CD8-positive, alpha-beta memory T cell (primary cell): ENCODE measurements at regions not wholly inside any gene's neighbourhood (a gene's known extent, or its start where the extent isn't known, plus 50 kb on each side); places are given as distances from the start of the nearest gene placed in this dataset.

Experiments used
- CTCF ChIA-PET: fragments of 350-600 bp; sonication (Branson Sonifier 250); formaldehyde crosslinking; loops from one replicate; lab custom pipeline; 2021; ENCODE audit warnings: antibody characterized with exemption; lab: Charles Lee
- POLR2A ChIA-PET: fragments of 350-600 bp; sonication (Branson Sonifier 250); formaldehyde crosslinking; loops from one replicate; lab custom pipeline; 2021; ENCODE audit warnings: antibody characterized with exemption; lab: Charles Lee
- DNase-seq, 5 donors: peaks; one replicate each; pipeline versions ENCODE4 v3.0.0 to v3.0.0-alpha.2; 2020 to 2022; ENCODE audit warnings: mixed read lengths in 1 of 5
- H3K27ac ChIP-seq: one replicate; pipeline ENCODE4 v1.7.0; 2013; ENCODE audit warnings: low read depth, mild to moderate bottlenecking, low read length, moderate library complexity
- H3K27me3 ChIP-seq: 2 replicates; pipeline ENCODE4 v1.7.0; 2013; ENCODE audit warnings: low read length, mild to moderate bottlenecking; ENCODE audit not compliant: insufficient read depth, poor library complexity, severe bottlenecking
- H3K36me3 ChIP-seq: 2 replicates; pipeline ENCODE4 v1.7.0; 2013; ENCODE audit warnings: mild to moderate bottlenecking, low read length, moderate library complexity; ENCODE audit not compliant: insufficient read depth
- H3K4me1 ChIP-seq: 2 replicates; pipeline ENCODE4 v1.7.0; 2013; ENCODE audit warnings: mild to moderate bottlenecking, low read length, moderate library complexity; ENCODE audit not compliant: insufficient read depth
- H3K4me3 ChIP-seq: 2 replicates; pipeline ENCODE4 v1.7.0; 2013; ENCODE audit warnings: mild to moderate bottlenecking, low read length
- H3K9me3 ChIP-seq: 2 replicates; pipeline ENCODE4 v1.7.0; 2013; ENCODE audit warnings: mild to moderate bottlenecking, low read length
- H3K27ac Mint-ChIP-seq, 8 donors: one replicate each; pipeline ENCODE4 v1.8.0; 2020 to 2021; ENCODE audit warnings: mixed read lengths in 8 of 8, mild to moderate bottlenecking in 6 of 8, inconsistent platforms in 3 of 8, moderate library complexity in 3 of 8
- H3K27me3 Mint-ChIP-seq, 2 donors: one replicate each; pipeline ENCODE4 v1.8.0; 2020 to 2021; ENCODE audit warnings: mixed read lengths in 2 of 2, mild to moderate bottlenecking in 1 of 2, moderate library complexity in 1 of 2
- H3K36me3 Mint-ChIP-seq, 3 donors: one replicate each; pipeline ENCODE4 v1.8.0; 2020 to 2021; ENCODE audit warnings: mixed read lengths in 3 of 3, inconsistent platforms in 1 of 3, mild to moderate bottlenecking in 1 of 3
- H3K4me1 Mint-ChIP-seq, 3 donors: one replicate each; pipeline ENCODE4 v1.8.0; 2020 to 2021; ENCODE audit warnings: mixed read lengths in 3 of 3, inconsistent platforms in 1 of 3, mild to moderate bottlenecking in 1 of 3
- H3K4me3 Mint-ChIP-seq, 7 donors: one replicate each; pipeline ENCODE4 v1.8.0; 2020 to 2021; ENCODE audit warnings: mixed read lengths in 7 of 7, mild to moderate bottlenecking in 6 of 7, moderate library complexity in 4 of 7, inconsistent platforms in 2 of 7
- H3K9me3 Mint-ChIP-seq, 5 donors: one replicate each; pipeline ENCODE4 v1.8.0; 2020 to 2022; ENCODE audit warnings: mixed read lengths in 5 of 5, mild to moderate bottlenecking in 3 of 5, moderate library complexity in 2 of 5, inconsistent platforms in 1 of 5

- Histone ChIP-seq H3K4me3 (no peak overlapping the region), H3K9me3 (peaks cover 7% of the 10 kb centered on the region), H3K36me3 (no peaks in the 10 kb centered on the region), H3K27me3 (no peaks in the 10 kb centered on the region), H3K27ac (no peak overlapping the region), H3K4me1 (peaks cover 19% of the 10 kb centered on the region)
- POLR2A ChIA-PET: no interaction called here
- peaks cover 0 to 13% (median 6%) of the 10 kb centered on the region in 5 donors for H3K9me3 Mint-ChIP-seq
- H3K27ac Mint-ChIP-seq: peak overlapping the region in 2 of 8 donors; percentile 64 to 91
- H3K27me3 Mint-ChIP-seq: peaks cover 0 to 4% of the 10 kb centered on the region in 2 donors
- CTCF ChIA-PET: no interaction called here
- peaks cover 0 to 5% (median 0%) of the 10 kb centered on the region in 3 donors for H3K36me3 Mint-ChIP-seq
- no peak for DNase-seq
- H3K4me3 Mint-ChIP-seq: no peak overlapping the region
- H3K4me1 Mint-ChIP-seq: peaks cover 22 to 33% (median 32%) of the 10 kb centered on the region in 3 donors
These were observed 130.2 kb upstream of the FAM9B start for GRCh38 chrX:9164086-9164485.

- H3K27me3 Mint-ChIP-seq: peaks cover 0 to 4% of the 10 kb centered on the region in 2 donors
- peaks cover 0 to 5% (median 0%) of the 10 kb centered on the region in 3 donors for H3K36me3 Mint-ChIP-seq
- peak overlapping the region in 7 of 8 donors; percentile 13 to 91 (median 70) for H3K27ac Mint-ChIP-seq
- peaks cover 0 to 13% (median 6%) of the 10 kb centered on the region in 5 donors for H3K9me3 Mint-ChIP-seq
- no peak for DNase-seq
- H3K27ac ChIP-seq: no peak overlapping the region
- ChIA-PET POLR2A (no interaction called here), CTCF (no interaction called here)
- H3K4me3 ChIP-seq: no peak overlapping the region
- no peaks in the 10 kb centered on the region for H3K27me3 ChIP-seq
- peaks cover 7% of the 10 kb centered on the region for H3K9me3 ChIP-seq
- H3K4me1 Mint-ChIP-seq: peaks cover 22 to 33% (median 32%) of the 10 kb centered on the region in 3 donors
- H3K4me3 Mint-ChIP-seq: peak overlapping the region in 3 of 7 donors; percentile 5 to 11 (median 7)
- H3K36me3 ChIP-seq: no peaks in the 10 kb centered on the region
- peaks cover 19% of the 10 kb centered on the region for H3K4me1 ChIP-seq
These were observed 130.9 kb upstream of the FAM9B start for GRCh38 chrX:9164533-9165426.

- H3K9me3 Mint-ChIP-seq: peaks cover 0 to 13% (median 6%) of the 10 kb centered on the region in 5 donors
- ChIA-PET POLR2A (interaction anchor here (0.5 to 0.6 kb wide), 2 partner anchors 8 to 72 kb away, joined by 3 read pairs; no protein-coding TSS in a partner anchor), CTCF (no interaction called here)
- H3K4me3 ChIP-seq: no peak overlapping the region
- H3K36me3 ChIP-seq: no peaks in the 10 kb centered on the region
- H3K27me3 Mint-ChIP-seq: peaks cover 0 to 4% of the 10 kb centered on the region in 2 donors
- peak overlapping the region in 2 of 8 donors; percentile 5 to 25 for H3K27ac Mint-ChIP-seq
- no peak overlapping the region for H3K27ac ChIP-seq
- peaks cover 0 to 5% (median 0%) of the 10 kb centered on the region in 3 donors for H3K36me3 Mint-ChIP-seq
- peaks cover 7% of the 10 kb centered on the region for H3K9me3 ChIP-seq
- H3K4me3 Mint-ChIP-seq: no peak overlapping the region
- no peak for DNase-seq
- peaks cover 19% of the 10 kb centered on the region for H3K4me1 ChIP-seq
- H3K27me3 ChIP-seq: no peaks in the 10 kb centered on the region
- peaks cover 22 to 33% (median 32%) of the 10 kb centered on the region in 3 donors for H3K4me1 Mint-ChIP-seq
These were observed 132.6 kb upstream of the FAM9B start for GRCh38 chrX:9166584-9166944.

- Mint-ChIP-seq H3K36me3 (peaks cover 0 to 13% (median 0%) of the 10 kb centered on the region in 3 donors), H3K27ac (no peak overlapping the region), H3K4me3 (no peak overlapping the region), H3K27me3 (peaks cover 0 to 12% of the 10 kb centered on the region in 2 donors), H3K4me1 (no peaks in the 10 kb centered on the region), H3K9me3 (peaks cover 0 to 10% (median 6%) of the 10 kb centered on the region in 5 donors)
- H3K27me3 ChIP-seq: no peaks in the 10 kb centered on the region
- no peaks in the 10 kb centered on the region for H3K4me1 ChIP-seq
- ChIA-PET CTCF (interaction anchor here (1.0 kb wide), 1 partner anchor 8 kb away, joined by 3 read pairs; no protein-coding TSS in a partner anchor), POLR2A (no interaction called here)
- no peak for DNase-seq
- H3K36me3 ChIP-seq: no peaks in the 10 kb centered on the region
- H3K4me3 ChIP-seq: no peak overlapping the region
- no peak overlapping the region for H3K27ac ChIP-seq
- peaks cover 5% of the 10 kb centered on the region for H3K9me3 ChIP-seq
These were observed 138.0 kb upstream of the FAM9B start for GRCh38 chrX:9171841-9172463.

- Histone ChIP-seq H3K27me3 (no peaks in the 10 kb centered on the region), H3K27ac (no peak overlapping the region), H3K4me1 (no peaks in the 10 kb centered on the region), H3K4me3 (no peak overlapping the region), H3K9me3 (peaks cover 2% of the 10 kb centered on the region), H3K36me3 (no peaks in the 10 kb centered on the region)
- POLR2A ChIA-PET: no interaction called here
- Mint-ChIP-seq H3K4me1 (no peaks in the 10 kb centered on the region), H3K4me3 (no peak overlapping the region), H3K27ac (peak overlapping the region in 1 of 8 donors; percentile 12), H3K9me3 (peaks cover 0 to 10% (median 5%) of the 10 kb centered on the region in 5 donors), H3K36me3 (peaks cover 0 to 13% (median 0%) of the 10 kb centered on the region in 3 donors), H3K27me3 (peaks cover 0 to 10% of the 10 kb centered on the region in 2 donors)
- DNase-seq: no peak
- CTCF ChIA-PET: interaction anchor here (1.0 kb wide), 1 partner anchor 8 kb away, joined by 3 read pairs; no protein-coding TSS in a partner anchor
These were observed 138.5 kb upstream of the FAM9B start for GRCh38 chrX:9172464-9172850.

- no peak overlapping the region for H3K27ac ChIP-seq
- H3K36me3 ChIP-seq: no peaks in the 10 kb centered on the region
- H3K9me3 Mint-ChIP-seq: no peaks in the 10 kb centered on the region
- no peaks in the 10 kb centered on the region for H3K4me1 ChIP-seq
- POLR2A ChIA-PET: no interaction called here
- H3K4me3 Mint-ChIP-seq: no peak overlapping the region
- CTCF ChIA-PET: interaction anchor here (1.3 kb wide), 1 partner anchor 9 kb away, joined by 3 read pairs; no protein-coding TSS in a partner anchor
- H3K27ac Mint-ChIP-seq: no peak overlapping the region
- no peak overlapping the region for H3K4me3 ChIP-seq
- no peaks in the 10 kb centered on the region for H3K27me3 ChIP-seq
- H3K27me3 Mint-ChIP-seq: peaks cover 0 to 4% of the 10 kb centered on the region in 2 donors
- H3K36me3 Mint-ChIP-seq: peaks cover 0 to 1% (median 0%) of the 10 kb centered on the region in 3 donors
- H3K9me3 ChIP-seq: no peaks in the 10 kb centered on the region
- DNase-seq: no peak
- H3K4me1 Mint-ChIP-seq: no peaks in the 10 kb centered on the region
These were observed 146.7 kb upstream of the FAM9B start for GRCh38 chrX:9180623-9181022.

- Mint-ChIP-seq H3K4me3 (no peak overlapping the region), H3K36me3 (peaks cover 0 to 1% (median 0%) of the 10 kb centered on the region in 3 donors), H3K9me3 (no peaks in the 10 kb centered on the region), H3K4me1 (no peaks in the 10 kb centered on the region), H3K27me3 (peaks cover 0 to 13% of the 10 kb centered on the region in 2 donors), H3K27ac (no peak overlapping the region)
- no peaks in the 10 kb centered on the region for H3K9me3 ChIP-seq
- ChIA-PET POLR2A (no interaction called here), CTCF (no interaction called here)
- H3K27me3 ChIP-seq: no peaks in the 10 kb centered on the region
- no peaks in the 10 kb centered on the region for H3K4me1 ChIP-seq
- no peaks in the 10 kb centered on the region for H3K36me3 ChIP-seq
- H3K4me3 ChIP-seq: no peak overlapping the region
- DNase-seq: no peak
- no peak overlapping the region for H3K27ac ChIP-seq
These were observed 148.1 kb upstream of the FAM9B start for GRCh38 chrX:9182041-9182440.

GRCh38 chrX:9183481-9183880 is 149.6 kb upstream of the FAM9B start:
- Histone ChIP-seq H3K4me1 (no peaks in the 10 kb centered on the region), H3K9me3 (no peaks in the 10 kb centered on the region), H3K27ac (no peak overlapping the region), H3K27me3 (no peaks in the 10 kb centered on the region), H3K4me3 (no peak overlapping the region), H3K36me3 (no peaks in the 10 kb centered on the region)
- POLR2A ChIA-PET: no interaction called here
- H3K4me1 Mint-ChIP-seq: no peaks in the 10 kb centered on the region
- H3K27ac Mint-ChIP-seq: no peak overlapping the region
- peaks cover 0 to 11% of the 10 kb centered on the region in 2 donors for H3K27me3 Mint-ChIP-seq
- H3K4me3 Mint-ChIP-seq: no peak overlapping the region
- H3K9me3 Mint-ChIP-seq: no peaks in the 10 kb centered on the region
- no peak for DNase-seq
- CTCF ChIA-PET: no interaction called here
- H3K36me3 Mint-ChIP-seq: peaks cover 0 to 1% (median 0%) of the 10 kb centered on the region in 3 donors
